Memory B cell (primary cell): ENCODE measurements at regions not wholly inside any gene's neighbourhood (a gene's known extent, or its start where the extent isn't known, plus 50 kb on each side); places are given as distances from the start of the nearest gene placed in this dataset.

Experiments
- ATAC-seq: fragments of 150-1000 bp; cut with Tn5 transposase; 2 replicates; pipeline ENCODE4 v1.10.0; 2021; ENCODE audit warnings: low read depth, mild to moderate bottlenecking, moderate library complexity
- DNase-seq, 2 donors: peaks; one replicate each; pipeline ENCODE4 v3.0.0; 2022; ENCODE audit warnings: low spot score in 2 of 2
- H3K27ac Mint-ChIP-seq: one replicate; pipeline ENCODE4 v1.8.0; 2022; ENCODE audit warnings: mild to moderate bottlenecking, moderate library complexity, mixed read lengths
- H3K27me3 Mint-ChIP-seq: one replicate; pipeline ENCODE4 v1.8.0; 2022; ENCODE audit warnings: mixed read lengths
- H3K36me3 Mint-ChIP-seq: one replicate; pipeline ENCODE4 v1.8.0; 2022; ENCODE audit warnings: mild to moderate bottlenecking, mixed read lengths
- H3K4me1 Mint-ChIP-seq: one replicate; pipeline ENCODE4 v1.8.0; 2022; ENCODE audit warnings: mixed read lengths
- H3K4me3 Mint-ChIP-seq: one replicate; pipeline ENCODE4 v1.8.0; 2022; ENCODE audit warnings: mild to moderate bottlenecking, moderate library complexity, mixed read lengths
- H3K9me3 Mint-ChIP-seq: one replicate; pipeline ENCODE4 v1.8.0; 2022; ENCODE audit warnings: mixed read lengths

DNA sequence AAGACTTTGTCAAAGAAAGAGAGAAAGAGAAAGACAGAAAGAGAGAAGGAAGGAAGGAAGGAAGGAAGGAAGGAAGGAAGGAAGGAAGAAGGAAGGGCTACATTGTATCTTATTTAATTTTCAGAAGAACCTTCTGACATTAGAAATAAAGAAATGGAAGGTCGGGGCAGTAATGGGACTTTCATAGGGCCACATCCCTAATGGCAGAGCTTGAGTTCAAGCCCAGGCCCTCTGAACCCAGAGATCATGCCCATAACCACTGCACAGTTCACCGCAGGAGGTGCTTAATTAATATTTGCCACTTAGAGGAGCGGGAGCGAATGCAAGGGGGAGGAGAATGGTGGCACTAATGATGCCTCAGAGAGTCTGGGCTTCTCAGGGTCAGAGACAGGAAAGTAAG is 233.3 kb downstream of the MN1 start:
- Mint-ChIP-seq H3K9me3 (peaks cover 6% of the 10 kb centered on the region), H3K4me3 (no peak overlapping the region), H3K36me3 (no peaks in the 10 kb centered on the region), H3K27me3 (peaks cover 9% of the 10 kb centered on the region), H3K4me1 (no peaks in the 10 kb centered on the region), H3K27ac (no peak overlapping the region)
- DNase-seq (no peak), ATAC-seq (no peak)

DNA sequence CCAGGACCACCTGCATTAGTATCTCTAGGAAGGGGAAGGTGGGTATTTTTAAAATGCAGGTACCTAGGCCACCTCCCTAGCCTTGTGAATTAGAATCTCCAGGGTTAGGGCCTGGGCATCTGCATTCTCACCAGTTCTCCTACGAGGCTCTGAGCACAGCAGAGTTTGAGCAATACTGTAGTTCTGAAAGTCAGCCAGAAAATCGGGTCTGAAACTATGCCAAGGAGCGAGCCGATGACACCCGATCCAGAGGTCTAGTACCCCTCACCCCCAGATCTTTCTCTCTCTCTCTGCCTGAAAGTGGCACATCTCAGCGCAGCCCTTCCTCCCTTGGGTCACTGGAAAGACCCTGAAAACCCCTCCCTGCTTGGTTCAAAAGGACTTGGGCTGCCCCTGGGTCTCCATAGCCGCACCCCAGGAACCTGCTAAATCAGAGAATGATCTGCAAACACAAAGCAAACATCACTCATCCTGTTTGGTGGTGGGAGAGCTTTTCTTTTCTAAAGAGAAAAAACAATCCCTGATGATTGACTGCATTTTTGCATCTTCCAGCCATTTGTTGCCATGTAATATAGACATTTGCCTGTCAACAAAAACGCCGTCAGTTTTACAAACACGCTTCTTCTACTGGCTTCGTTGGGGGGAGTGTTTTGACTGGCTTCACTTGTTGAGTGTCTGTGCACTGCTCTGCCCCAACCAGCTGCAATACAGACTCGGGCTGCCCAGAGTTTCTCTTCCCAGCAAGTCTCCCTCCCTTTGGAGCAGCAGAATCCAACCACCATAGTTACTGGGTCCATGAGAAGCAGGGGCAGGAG is 229.9 kb downstream of the MN1 start:
- DNase-seq (no peak), ATAC-seq (no peak)
- no peaks in the 10 kb centered on the region for H3K4me1 Mint-ChIP-seq
- peaks cover 9% of the 10 kb centered on the region for H3K27me3 Mint-ChIP-seq
- no peaks in the 10 kb centered on the region for H3K36me3 Mint-ChIP-seq
- H3K4me3 Mint-ChIP-seq, result no peak overlapping the region
- H3K9me3 Mint-ChIP-seq, result peaks cover 6% of the 10 kb centered on the region
- H3K27ac Mint-ChIP-seq, result no peak overlapping the region

DNA sequence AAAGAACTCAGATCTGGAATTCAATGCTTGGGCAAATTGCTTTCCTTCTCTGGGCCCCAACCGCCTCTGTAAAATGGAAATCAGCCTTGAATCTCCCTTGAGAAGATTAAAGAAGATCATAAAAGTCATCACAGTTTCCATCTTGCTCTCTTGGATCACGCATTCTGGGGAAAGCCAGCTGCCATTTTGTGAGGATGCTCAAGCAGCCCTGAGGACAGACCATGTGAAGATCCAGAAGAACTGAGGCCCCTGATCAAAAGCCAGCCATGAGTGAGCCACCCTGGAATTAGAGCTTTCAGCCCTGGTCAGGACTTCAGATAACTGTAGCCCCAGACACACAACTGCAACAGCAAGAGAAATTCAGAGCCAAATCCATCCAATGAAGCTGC is 229.3 kb downstream of the MN1 start:
- Mint-ChIP-seq H3K4me3 (no peak overlapping the region), H3K36me3 (no peaks in the 10 kb centered on the region), H3K4me1 (no peaks in the 10 kb centered on the region), H3K27ac (no peak overlapping the region), H3K9me3 (peaks cover 6% of the 10 kb centered on the region), H3K27me3 (peaks cover 9% of the 10 kb centered on the region)
- ATAC-seq (no peak), DNase-seq (no peak)

DNA sequence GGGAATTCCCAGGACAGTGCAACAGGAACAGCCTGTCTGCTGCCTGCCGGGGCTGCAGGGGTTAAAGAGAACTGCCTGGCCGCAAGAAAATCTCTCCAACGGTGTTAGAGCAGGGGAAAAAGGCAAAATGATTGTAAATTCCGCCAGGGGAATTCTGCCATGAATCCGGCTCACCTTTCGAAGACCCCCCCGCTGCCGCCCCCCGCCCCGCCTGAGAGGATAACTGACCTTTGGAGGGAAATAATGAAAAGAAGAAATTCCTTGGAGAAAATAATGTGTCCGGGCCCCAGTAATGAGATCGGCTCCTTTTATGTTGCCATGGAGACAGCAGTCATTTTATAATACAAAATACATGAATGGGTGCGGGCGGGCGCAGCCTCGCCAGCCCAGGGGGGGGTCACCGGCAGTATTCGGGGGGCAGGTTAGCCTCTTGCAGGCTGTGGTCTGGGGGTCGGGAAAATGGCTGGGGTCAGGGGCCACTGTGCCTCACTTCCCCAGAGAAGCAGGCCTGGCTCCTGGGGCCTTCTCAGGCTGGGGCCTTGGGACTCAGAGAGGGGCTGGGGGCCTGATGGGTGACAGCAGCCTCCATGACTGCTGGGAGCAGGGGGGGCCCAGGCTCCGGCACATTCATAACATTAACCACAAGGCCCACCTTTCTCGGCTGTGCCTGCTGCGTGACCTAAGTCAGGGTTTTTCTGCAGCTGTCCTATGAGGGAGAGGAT is 228.1 kb downstream of the MN1 start:
- H3K9me3 Mint-ChIP-seq, result peaks cover 6% of the 10 kb centered on the region
- no peaks in the 10 kb centered on the region for H3K36me3 Mint-ChIP-seq
- peaks cover 10% of the 10 kb centered on the region for H3K27me3 Mint-ChIP-seq
- DNase-seq (no peak), ATAC-seq (no peak)
- no peaks in the 10 kb centered on the region for H3K4me1 Mint-ChIP-seq
- no peak overlapping the region for H3K27ac Mint-ChIP-seq
- no peak overlapping the region for H3K4me3 Mint-ChIP-seq

DNA sequence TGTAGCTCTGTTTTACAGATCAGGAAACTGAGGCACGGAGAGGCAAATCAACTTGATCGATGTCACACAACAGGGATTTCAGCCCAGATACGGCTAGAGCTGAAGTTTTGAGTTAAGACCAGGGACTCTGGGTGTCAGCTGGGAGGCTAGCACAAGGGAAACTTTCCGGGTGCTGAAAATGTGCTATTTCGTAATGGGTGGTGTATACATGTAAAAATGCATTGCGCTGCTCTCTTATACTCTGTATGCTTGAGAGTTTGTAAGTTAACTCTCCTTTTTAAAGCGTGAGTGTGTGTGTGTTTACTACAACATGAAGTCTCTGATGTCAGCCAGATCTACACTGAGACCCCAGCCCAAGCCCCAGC is 227.6 kb downstream of the MN1 start:
- peaks cover 6% of the 10 kb centered on the region for H3K9me3 Mint-ChIP-seq
- no peaks in the 10 kb centered on the region for H3K4me1 Mint-ChIP-seq
- no peaks in the 10 kb centered on the region for H3K36me3 Mint-ChIP-seq
- DNase-seq (no peak), ATAC-seq (no peak)
- H3K4me3 Mint-ChIP-seq, result no peak overlapping the region
- H3K27me3 Mint-ChIP-seq, result peaks cover 10% of the 10 kb centered on the region
- H3K27ac Mint-ChIP-seq, result no peak overlapping the region

DNA sequence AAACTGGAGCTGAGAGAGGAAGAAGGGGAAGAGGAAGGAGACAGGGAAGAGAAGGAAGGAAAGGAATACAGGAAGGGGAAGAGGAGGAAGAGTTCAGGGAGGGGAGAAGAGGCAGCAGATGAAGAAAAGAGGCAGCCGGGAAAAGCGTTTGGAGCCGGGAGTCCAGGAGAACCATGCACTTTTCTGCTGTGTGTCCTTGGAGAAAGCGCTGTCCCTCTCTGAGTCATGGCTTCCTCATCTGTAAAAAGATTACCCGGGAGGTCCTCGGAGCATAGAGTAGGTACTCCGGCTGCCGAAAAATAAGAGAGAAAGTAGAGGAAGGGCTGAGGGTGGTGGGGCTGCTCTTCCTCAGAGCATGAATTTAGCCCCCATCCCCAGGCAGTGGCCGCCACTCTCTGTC is 226.9 kb downstream of the MN1 start:
- Mint-ChIP-seq H3K4me1 (no peaks in the 10 kb centered on the region), H3K27me3 (peaks cover 10% of the 10 kb centered on the region), H3K27ac (no peak overlapping the region)

DNA sequence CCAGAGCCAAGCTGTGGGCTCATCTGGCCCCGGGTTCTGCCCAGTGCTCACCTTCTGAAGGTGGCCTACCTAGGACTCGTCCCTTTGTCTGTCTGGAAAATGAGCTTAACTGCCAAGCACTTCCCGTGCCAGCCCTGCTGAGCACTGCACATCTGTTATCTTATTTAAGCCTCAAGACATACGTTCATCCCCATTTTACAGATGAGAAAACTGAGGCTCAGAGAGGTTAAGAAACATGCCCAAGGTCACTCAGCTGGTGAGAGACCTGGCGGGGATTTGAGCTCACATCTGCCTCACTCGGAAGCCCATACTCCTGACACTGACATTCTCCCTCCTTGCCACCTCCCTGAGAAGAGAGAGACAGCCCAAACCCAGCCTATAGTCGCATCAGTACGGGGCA is 226.2 kb downstream of the MN1 start:
- Mint-ChIP-seq H3K4me3 (no peak overlapping the region), H3K27ac (no peak overlapping the region), H3K27me3 (peaks cover 10% of the 10 kb centered on the region), H3K36me3 (no peaks in the 10 kb centered on the region), H3K4me1 (no peaks in the 10 kb centered on the region), H3K9me3 (peaks cover 6% of the 10 kb centered on the region)
- ATAC-seq, result no peak
- DNase-seq, result no peak

More for the DNA sequence above, 226.9 kb downstream of the MN1 start:
- ATAC-seq (no peak), DNase-seq (no peak)
- Mint-ChIP-seq H3K9me3 (peaks cover 6% of the 10 kb centered on the region), H3K4me3 (no peak overlapping the region), H3K36me3 (no peaks in the 10 kb centered on the region)

DNA sequence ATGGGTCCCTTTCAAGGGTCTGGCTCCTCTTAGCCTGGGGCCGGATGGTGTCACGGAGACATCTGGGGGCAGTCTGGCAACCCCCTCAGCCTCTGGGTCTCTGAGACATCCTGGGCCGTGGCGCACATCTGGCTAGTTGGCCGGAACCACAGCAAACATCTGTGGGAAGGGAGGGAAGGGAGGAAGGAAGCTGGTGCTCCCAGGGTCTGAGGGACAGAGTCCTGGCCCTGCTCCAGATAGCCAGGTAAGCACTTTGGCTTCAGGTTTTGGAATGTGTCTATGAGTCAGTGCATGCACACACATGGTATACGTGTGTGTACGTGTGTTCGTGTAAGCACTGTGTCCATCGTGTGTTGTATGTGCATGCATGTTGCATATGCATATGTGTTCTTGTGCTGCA is 225.1 kb downstream of the MN1 start:
- H3K4me1 Mint-ChIP-seq, result no peaks in the 10 kb centered on the region
- no peak overlapping the region for H3K27ac Mint-ChIP-seq
- peaks cover 6% of the 10 kb centered on the region for H3K9me3 Mint-ChIP-seq
- DNase-seq, result no peak
- no peak overlapping the region for H3K4me3 Mint-ChIP-seq
- no peak for ATAC-seq
- peaks cover 4% of the 10 kb centered on the region for H3K27me3 Mint-ChIP-seq
- no peaks in the 10 kb centered on the region for H3K36me3 Mint-ChIP-seq

DNA sequence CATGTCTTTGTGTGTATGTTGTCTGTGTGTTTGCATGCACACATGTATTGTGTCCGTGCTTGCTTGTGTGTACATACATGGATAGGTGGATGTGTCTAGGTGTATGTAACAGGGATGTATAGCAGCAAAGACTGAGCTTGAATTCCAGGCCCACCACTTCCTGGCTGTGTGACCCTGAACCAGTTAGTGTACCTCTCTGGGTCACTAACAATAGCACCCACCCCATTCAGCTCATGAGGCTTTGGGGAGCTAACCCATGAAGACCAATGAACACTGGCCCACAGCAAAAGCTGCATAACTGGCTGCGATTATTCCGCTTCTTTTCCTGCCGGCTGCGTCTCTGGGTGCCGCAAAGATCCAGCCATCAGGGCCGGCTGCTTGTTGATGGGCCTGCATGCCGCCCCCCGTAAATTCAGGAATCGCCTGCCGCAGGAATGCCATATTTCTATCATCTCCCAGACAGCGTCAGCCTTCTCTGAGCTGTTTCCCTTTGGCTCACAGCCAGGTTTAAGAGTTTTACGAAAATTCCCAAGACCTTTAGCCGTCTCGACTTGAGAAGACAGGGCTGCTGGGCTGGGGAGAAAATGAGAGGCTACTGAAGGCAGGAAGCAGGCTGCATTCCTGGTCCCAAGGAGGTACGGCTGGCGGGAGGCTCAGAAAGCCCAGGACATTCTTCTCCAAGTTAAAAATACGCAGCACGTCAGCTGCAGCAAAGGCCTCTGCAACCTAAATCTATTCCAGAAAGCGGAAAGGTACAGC is 224.6 kb downstream of the MN1 start:
- H3K4me3 Mint-ChIP-seq, result no peak overlapping the region
- no peaks in the 10 kb centered on the region for H3K36me3 Mint-ChIP-seq
- H3K27ac Mint-ChIP-seq, result no peak overlapping the region
- peaks cover 4% of the 10 kb centered on the region for H3K27me3 Mint-ChIP-seq
- no peaks in the 10 kb centered on the region for H3K4me1 Mint-ChIP-seq
- DNase-seq (no peak), ATAC-seq (no peak)
- H3K9me3 Mint-ChIP-seq, result peaks cover 4% of the 10 kb centered on the region

DNA sequence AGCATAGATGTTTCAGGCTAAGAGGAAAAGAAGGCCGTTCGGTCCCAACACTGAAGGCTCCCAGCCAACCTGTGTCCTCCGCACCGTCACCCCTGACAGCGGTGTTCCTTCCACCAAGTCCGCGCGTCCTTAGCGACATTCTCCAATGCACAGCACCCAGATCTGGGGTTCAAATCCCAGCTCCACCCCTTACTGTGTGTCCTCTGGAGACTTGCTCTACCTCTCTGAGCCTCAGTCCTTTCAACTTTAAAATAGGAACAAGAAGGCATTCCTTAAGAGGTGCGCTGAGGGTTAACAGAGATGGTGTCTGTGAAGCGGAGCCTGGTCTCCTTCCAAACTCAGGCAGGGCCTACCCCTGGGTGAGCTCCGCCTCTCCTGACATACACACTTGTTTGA is 224.0 kb downstream of the MN1 start:
- DNase-seq, result no peak
- Mint-ChIP-seq H3K4me1 (no peaks in the 10 kb centered on the region), H3K27ac (no peak overlapping the region), H3K36me3 (no peaks in the 10 kb centered on the region), H3K27me3 (peaks cover 4% of the 10 kb centered on the region), H3K4me3 (no peak overlapping the region), H3K9me3 (peaks cover 1% of the 10 kb centered on the region)
- no peak for ATAC-seq

DNA sequence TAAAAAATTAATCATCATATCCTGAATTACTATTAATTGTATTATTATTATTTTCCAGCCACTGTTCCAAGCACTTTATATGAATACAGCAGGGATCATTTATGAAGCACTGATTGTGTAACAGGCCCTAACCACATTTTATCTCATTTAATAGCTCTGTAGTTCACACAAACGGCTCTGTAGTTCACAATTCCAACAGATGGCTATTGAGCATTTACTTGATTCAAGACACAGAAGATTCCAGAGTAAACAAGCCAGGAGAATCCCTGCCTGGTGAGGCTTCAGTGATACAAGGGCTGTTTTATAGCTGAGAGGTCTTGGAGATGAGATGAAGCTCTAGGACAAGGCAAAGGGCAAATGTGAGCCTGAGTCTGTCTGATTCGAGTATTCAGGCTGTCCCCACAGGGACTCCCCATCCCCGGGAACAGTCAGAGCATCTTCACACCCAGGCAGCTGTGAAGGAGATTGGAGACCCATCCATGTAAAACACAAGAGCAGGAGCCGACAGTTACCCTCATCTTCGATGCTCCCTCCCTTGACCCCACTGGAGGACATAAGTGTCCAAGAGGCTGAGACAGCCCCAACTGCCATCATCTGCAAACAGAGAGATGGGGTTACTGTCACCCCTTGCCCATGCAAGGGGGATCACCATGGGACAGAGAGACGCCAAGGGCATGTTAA is 222.5 kb downstream of the MN1 start:
- peaks cover 1% of the 10 kb centered on the region for H3K9me3 Mint-ChIP-seq
- H3K27me3 Mint-ChIP-seq, result peaks cover 4% of the 10 kb centered on the region
- ATAC-seq, result no peak
- H3K4me1 Mint-ChIP-seq, result no peaks in the 10 kb centered on the region
- no peak overlapping the region for H3K27ac Mint-ChIP-seq
- no peak overlapping the region for H3K4me3 Mint-ChIP-seq
- no peaks in the 10 kb centered on the region for H3K36me3 Mint-ChIP-seq
- DNase-seq, result no peak

DNA sequence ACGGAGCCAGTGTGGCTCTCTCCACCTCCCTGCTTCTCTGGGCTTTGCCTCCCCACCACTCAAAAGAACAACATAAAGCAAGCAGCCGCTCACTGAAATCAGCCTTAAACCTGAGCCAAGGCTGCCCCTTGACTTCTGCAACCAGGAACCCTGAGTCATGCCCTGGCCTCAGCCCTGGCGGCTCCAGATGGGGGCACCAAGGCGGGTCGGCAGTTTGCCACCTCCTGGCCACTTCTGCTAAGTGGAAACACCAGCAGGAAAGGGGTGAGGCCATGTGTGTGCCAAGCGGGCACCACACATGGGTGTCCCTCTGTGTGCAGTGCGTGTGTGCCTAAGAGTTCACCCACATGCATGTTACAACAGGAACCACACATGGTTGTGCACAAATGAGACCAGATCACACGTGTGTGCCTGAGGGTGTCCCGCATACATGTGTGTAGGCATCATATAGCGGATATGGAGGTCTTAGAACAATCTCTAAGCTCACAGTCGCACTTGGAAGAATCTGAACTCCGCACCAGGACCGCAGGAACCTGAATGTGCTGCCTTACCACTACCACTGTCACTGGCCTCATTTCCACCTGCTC is 221.2 kb downstream of the MN1 start:
- no peaks in the 10 kb centered on the region for H3K36me3 Mint-ChIP-seq
- H3K4me3 Mint-ChIP-seq, result no peak overlapping the region
- no peaks in the 10 kb centered on the region for H3K9me3 Mint-ChIP-seq
- H3K4me1 Mint-ChIP-seq, result no peaks in the 10 kb centered on the region
- H3K27ac Mint-ChIP-seq, result no peak overlapping the region
- peaks cover 1% of the 10 kb centered on the region for H3K27me3 Mint-ChIP-seq
- ATAC-seq, result no peak
- DNase-seq, result no peak

DNA sequence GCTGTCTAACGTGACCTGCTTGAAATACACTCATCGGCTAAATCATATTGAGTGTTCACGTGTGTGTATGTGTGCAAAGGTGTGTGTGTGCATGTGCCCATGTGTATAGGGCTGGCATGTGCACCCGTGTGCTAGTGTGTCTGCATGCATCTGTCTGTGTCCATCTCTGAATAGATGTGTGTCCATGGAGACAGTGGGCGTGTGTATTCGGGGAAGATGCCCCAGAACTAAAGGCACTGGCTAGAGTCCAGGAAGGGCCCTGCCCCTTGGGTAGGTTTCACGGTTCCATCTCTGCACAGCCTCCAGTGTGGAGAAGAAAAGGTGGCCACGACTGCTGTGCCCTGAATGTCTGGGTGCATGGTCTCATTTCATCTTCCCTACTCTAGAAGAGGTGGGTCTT is 220.3 kb downstream of the MN1 start:
- Mint-ChIP-seq H3K27me3 (peaks cover 1% of the 10 kb centered on the region), H3K4me3 (no peak overlapping the region), H3K27ac (no peak overlapping the region), H3K36me3 (no peaks in the 10 kb centered on the region), H3K9me3 (no peaks in the 10 kb centered on the region), H3K4me1 (no peaks in the 10 kb centered on the region)
- DNase-seq, result no peak
- no peak for ATAC-seq

DNA sequence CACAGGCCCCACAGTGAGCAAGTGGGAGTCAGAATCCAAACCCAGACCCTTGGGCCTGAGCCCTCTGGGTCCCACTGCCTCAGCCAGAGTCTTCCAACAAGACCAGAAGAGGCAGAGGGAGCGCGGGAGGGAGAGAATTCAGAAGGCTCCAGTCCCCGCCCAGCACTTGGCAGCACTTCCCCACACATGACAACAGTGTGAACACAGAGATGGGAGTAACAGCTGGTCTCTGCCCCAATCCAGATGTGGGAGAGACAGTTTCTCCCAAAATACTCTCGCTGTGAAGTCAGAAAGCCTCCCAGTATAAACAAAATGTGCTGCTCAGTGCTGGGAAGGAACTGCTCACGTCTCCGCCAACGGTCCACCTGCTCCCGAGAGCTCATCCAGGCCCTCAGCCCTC is 219.9 kb downstream of the MN1 start:
- Mint-ChIP-seq H3K4me3 (no peak overlapping the region), H3K27me3 (peaks cover 1% of the 10 kb centered on the region), H3K4me1 (no peaks in the 10 kb centered on the region), H3K36me3 (no peaks in the 10 kb centered on the region), H3K9me3 (no peaks in the 10 kb centered on the region), H3K27ac (no peak overlapping the region)
- ATAC-seq, result no peak
- no peak for DNase-seq
